ENCODE measurements at regions not wholly inside any gene's neighbourhood (a gene's known extent, or its start where the extent isn't known, plus 50 kb on each side); places are given as distances from the start of the nearest gene placed in this dataset.

- TF ChIP-seq ZNF462 (CRISPR knock-in tag; IDR thresholded peaks at IDR 0.05) (no peak), ETS1 (IDR thresholded peaks at IDR 0.05) (no peak), NANOG (IDR thresholded peaks at IDR 0.05; ENCODE audit: borderline replicate concordance) (no peak), ZNF114 (CRISPR knock-in tag; IDR thresholded peaks at IDR 0.05) (no peak), POLR2AphosphoS5 (IDR thresholded peaks at IDR 0.05; ENCODE audit: low read depth) (no peak)
Measured at GRCh38 chr5:74556006-74556405, 84.5 kb downstream of the ENC1 start (continued).

GRCh38 chr5:74552101-74552500 lies 88.4 kb downstream of the ENC1 start:
- no peaks in the 10 kb centered on the region for H3K36me3 Mint-ChIP-seq (ENCODE audit: low read depth)
- no peak overlapping the region for H3K4me2 ChIP-seq
- H2AFZ ChIP-seq = no peak overlapping the region
- DNase-seq (ENCODE audit: low spot score) (no peak), ATAC-seq (no peak)
- peaks cover 14% of the 10 kb centered on the region for H3K4me1 ChIP-seq (ENCODE audit: insufficient read depth)
- H3K9me3 Mint-ChIP-seq = no peaks in the 10 kb centered on the region
- H3K27ac ChIP-seq (ENCODE audit: low read depth) = no peak overlapping the region
- H4K20me1 ChIP-seq (replicated peaks; ENCODE audit: insufficient read depth) = no peaks in the 10 kb centered on the region
- peaks cover 19% of the 10 kb centered on the region for H3K4me1 Mint-ChIP-seq
- no peaks in the 10 kb centered on the region for H3K27me3 ChIP-seq (ENCODE audit: insufficient read depth)
- peaks cover 3% of the 10 kb centered on the region for H3K27me3 Mint-ChIP-seq (ENCODE audit: insufficient read depth, low read depth, poor library complexity)
- no peaks in the 10 kb centered on the region for H3K79me2 ChIP-seq (replicated peaks; ENCODE audit: insufficient read depth)
- H3F3A ChIP-seq (replicated peaks; ENCODE audit: low read depth) = no peaks in the 10 kb centered on the region
- no peaks in the 10 kb centered on the region for H3K36me3 ChIP-seq (ENCODE audit: insufficient read depth)
- no peak overlapping the region for H3K4me3 Mint-ChIP-seq
- no peak overlapping the region for H3K4me3 ChIP-seq
- H3K9me2 ChIP-seq (ENCODE audit: insufficient read depth) = peaks cover 17% of the 10 kb centered on the region; the same call in 1 of the 2 replicates
- no peak overlapping the region for H3K27ac Mint-ChIP-seq
- TF ChIP-seq EZH2 (IDR thresholded peaks at IDR 0.05; ENCODE audit: low read depth, unreplicated experiment) (no peak), STAT1 (IDR thresholded peaks at IDR 0.05; ENCODE audit: unreplicated experiment) (no peak), NANOG (IDR thresholded peaks at IDR 0.05; ENCODE audit: borderline replicate concordance) (no peak), ETS1 (IDR thresholded peaks at IDR 0.05) (no peak), ZNF114 (CRISPR knock-in tag; IDR thresholded peaks at IDR 0.05) (no peak), JUNB (IDR thresholded peaks at IDR 0.05; ENCODE audit: unreplicated experiment) (no peak), EZH2phosphoT487 (IDR thresholded peaks at IDR 0.05; ENCODE audit: unreplicated experiment) (no peak), ZNF331 (CRISPR knock-in tag; IDR thresholded peaks at IDR 0.05; ENCODE audit: low read depth) (no peak), POLR2AphosphoS5 (IDR thresholded peaks at IDR 0.05; ENCODE audit: low read depth) (no peak)

Measured in GM23338 (cell line).